Liver (tissue), 3 donors: ENCODE measurements at regions not wholly inside any gene's neighbourhood (a gene's known extent, or its start where the extent isn't known, plus 50 kb on each side); places are given as distances from the start of the nearest gene placed in this dataset.

ENCODE experiments used
- CTCF ChIP-seq: fragments of 150-350 bp; IDR thresholded peaks from 2 replicates; pipeline ENCODE4 v1.5.1; 2017; ENCODE audit warnings: improper control_type of control experiment, low read depth, low read length; ENCODE audit not compliant: missing input control
- FOXA1 ChIP-seq: IDR thresholded peaks from 2 replicates; pipeline ENCODE4 v1.6.1; 2016; ENCODE audit warnings: antibody characterized with exemption
- JUND ChIP-seq, 2 donors: IDR thresholded peaks; 2 replicates each; pipeline ENCODE4 v1.6.1; 2016; ENCODE audit warnings: antibody characterized with exemption in 2 of 2
- MAX ChIP-seq: IDR thresholded peaks from 2 replicates; pipeline ENCODE4 v1.6.1; 2016; ENCODE audit warnings: antibody characterized with exemption
- RAD21 ChIP-seq, 2 donors: IDR thresholded peaks; 2 replicates each; pipeline ENCODE4 v1.6.1; 2016; ENCODE audit warnings: antibody characterized with exemption in 2 of 2, mild to moderate bottlenecking in 2 of 2
- REST ChIP-seq: IDR thresholded peaks from 2 replicates; pipeline ENCODE4 v1.6.1; 2016; ENCODE audit warnings: antibody characterized with exemption, mild to moderate bottlenecking
- SP1 ChIP-seq: IDR thresholded peaks from 2 replicates; pipeline ENCODE4 v1.6.1; 2018; ENCODE audit warnings: antibody characterized with exemption, mild to moderate bottlenecking
- TAF1 ChIP-seq: conservative IDR thresholded peaks from 2 replicates; pipeline ENCODE4 v1.6.1; 2016; ENCODE audit warnings: antibody characterized with exemption, mild to moderate bottlenecking
- YY1 ChIP-seq: IDR thresholded peaks from 2 replicates; pipeline ENCODE4 v1.6.1; 2016; ENCODE audit warnings: antibody characterized with exemption, mild to moderate bottlenecking
- ZBTB33 ChIP-seq: IDR thresholded peaks from 2 replicates; pipeline ENCODE4 v1.6.1; 2016; ENCODE audit warnings: antibody characterized with exemption
- donor health status: healthy.
- donor health status: healthy.

- TF ChIP-seq CTCF (no peak), YY1 (no peak), JUND (IDR thresholded peaks at IDR 0.05) (no peak), RAD21 (IDR thresholded peaks at IDR 0.05) (no peak), ZBTB33 (no peak), REST (no peak), FOXA1 (no peak), SP1 (no peak), TAF1 (no peak), MAX (no peak)
Measured at GRCh38 chr2:144753416-144753815, 233.5 kb upstream of the ZEB2 start.
